ENCODE measurements at regions not wholly inside any gene's neighbourhood (a gene's known extent, or its start where the extent isn't known, plus 50 kb on each side); places are given as distances from the start of the nearest gene placed in this dataset.

GRCh38 chr13:22369840-22370239 lies 699.0 kb downstream of the FGF9 start:
- no peaks in the 10 kb centered on the region for H3K9me3 ChIP-seq (ENCODE audit: control insufficient read depth, insufficient read depth, low read depth, low read length)
- H3K4me1 ChIP-seq (ENCODE audit: control insufficient read depth, insufficient read depth, low read length), result no peaks in the 10 kb centered on the region
- ChIA-PET CTCF (no interaction called here), POLR2A (no interaction called here)
- TF ChIP-seq ZNF658 (tag by site-specific recombination; IDR thresholded peaks at IDR 0.05) (no peak), ZNF354C (tag by site-specific recombination; IDR thresholded peaks at IDR 0.05; ENCODE audit: borderline replicate concordance, low read depth) (no peak), IKZF3 (tag by site-specific recombination; IDR thresholded peaks at IDR 0.05) (no peak), ZNF692 (tag by site-specific recombination; IDR thresholded peaks at IDR 0.05) (no peak), ZNF785 (tag by site-specific recombination; IDR thresholded peaks at IDR 0.05) (no peak), FEZF1 (tag by site-specific recombination; IDR thresholded peaks at IDR 0.05) (no peak), ZNF174 (tag by site-specific recombination; IDR thresholded peaks at IDR 0.05) (no peak), ZNF2 (tag by site-specific recombination; IDR thresholded peaks at IDR 0.05) (no peak), ZNF664 (tag by site-specific recombination; IDR thresholded peaks at IDR 0.05) (no peak), ZNF223 (tag by site-specific recombination; IDR thresholded peaks at IDR 0.05) (no peak), ZNF391 (tag by site-specific recombination; IDR thresholded peaks at IDR 0.05; ENCODE audit: borderline replicate concordance, low read depth) (no peak), ZNF660 (tag by site-specific recombination; IDR thresholded peaks at IDR 0.05) (no peak), ZNF596 (tag by site-specific recombination; IDR thresholded peaks at IDR 0.05) (no peak), ZNF530 (tag by site-specific recombination; IDR thresholded peaks at IDR 0.05; ENCODE audit: low read depth) (no peak), ZNF600 (tag by site-specific recombination; IDR thresholded peaks at IDR 0.05) (no peak), ZNF221 (tag by site-specific recombination; IDR thresholded peaks at IDR 0.05; ENCODE audit: borderline replicate concordance) (no peak)
- TF ChIP-seq, protein P1, sequence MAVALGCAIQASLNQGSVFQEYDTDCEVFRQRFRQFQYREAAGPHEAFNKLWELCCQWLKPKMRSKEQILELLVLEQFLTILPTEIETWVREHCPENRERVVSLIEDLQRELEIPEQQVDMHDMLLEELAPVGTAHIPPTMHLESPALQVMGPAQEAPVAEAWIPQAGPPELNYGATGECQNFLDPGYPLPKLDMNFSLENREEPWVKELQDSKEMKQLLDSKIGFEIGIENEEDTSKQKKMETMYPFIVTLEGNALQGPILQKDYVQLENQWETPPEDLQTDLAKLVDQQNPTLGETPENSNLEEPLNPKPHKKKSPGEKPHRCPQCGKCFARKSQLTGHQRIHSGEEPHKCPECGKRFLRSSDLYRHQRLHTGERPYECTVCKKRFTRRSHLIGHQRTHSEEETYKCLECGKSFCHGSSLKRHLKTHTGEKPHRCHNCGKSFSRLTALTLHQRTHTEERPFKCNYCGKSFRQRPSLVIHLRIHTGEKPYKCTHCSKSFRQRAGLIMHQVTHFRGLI (tag by site-specific recombination; IDR thresholded peaks at IDR 0.05), result no peak
- TF ChIP-seq, protein P2, sequence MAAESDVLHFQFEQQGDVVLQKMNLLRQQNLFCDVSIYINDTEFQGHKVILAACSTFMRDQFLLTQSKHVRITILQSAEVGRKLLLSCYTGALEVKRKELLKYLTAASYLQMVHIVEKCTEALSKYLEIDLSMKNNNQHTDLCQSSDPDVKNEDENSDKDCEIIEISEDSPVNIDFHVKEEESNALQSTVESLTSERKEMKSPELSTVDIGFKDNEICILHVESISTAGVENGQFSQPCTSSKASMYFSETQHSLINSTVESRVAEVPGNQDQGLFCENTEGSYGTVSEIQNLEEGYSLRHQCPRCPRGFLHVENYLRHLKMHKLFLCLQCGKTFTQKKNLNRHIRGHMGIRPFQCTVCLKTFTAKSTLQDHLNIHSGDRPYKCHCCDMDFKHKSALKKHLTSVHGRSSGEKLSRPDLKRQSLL (tag by site-specific recombination; IDR thresholded peaks at IDR 0.05), result no peak
- TF ChIP-seq, protein P3, sequence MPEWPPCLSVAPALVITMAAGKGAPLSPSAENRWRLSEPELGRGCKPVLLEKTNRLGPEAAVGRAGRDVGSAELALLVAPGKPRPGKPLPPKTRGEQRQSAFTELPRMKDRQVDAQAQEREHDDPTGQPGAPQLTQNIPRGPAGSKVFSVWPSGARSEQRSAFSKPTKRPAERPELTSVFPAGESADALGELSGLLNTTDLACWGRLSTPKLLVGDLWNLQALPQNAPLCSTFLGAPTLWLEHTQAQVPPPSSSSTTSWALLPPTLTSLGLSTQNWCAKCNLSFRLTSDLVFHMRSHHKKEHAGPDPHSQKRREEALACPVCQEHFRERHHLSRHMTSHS (tag by site-specific recombination; IDR thresholded peaks at IDR 0.05), result no peak
- no peak overlapping the region for H3K4me3 ChIP-seq (ENCODE audit: low read depth, low read length)
- H3K27ac ChIP-seq (ENCODE audit: extremely low read depth, low read depth, low read length), result no peak overlapping the region
- no peaks in the 10 kb centered on the region for H3K36me3 ChIP-seq (ENCODE audit: control insufficient read depth in 2 of 2, insufficient read depth in 1 of 2, low read length in 2 of 2)

DNA sequence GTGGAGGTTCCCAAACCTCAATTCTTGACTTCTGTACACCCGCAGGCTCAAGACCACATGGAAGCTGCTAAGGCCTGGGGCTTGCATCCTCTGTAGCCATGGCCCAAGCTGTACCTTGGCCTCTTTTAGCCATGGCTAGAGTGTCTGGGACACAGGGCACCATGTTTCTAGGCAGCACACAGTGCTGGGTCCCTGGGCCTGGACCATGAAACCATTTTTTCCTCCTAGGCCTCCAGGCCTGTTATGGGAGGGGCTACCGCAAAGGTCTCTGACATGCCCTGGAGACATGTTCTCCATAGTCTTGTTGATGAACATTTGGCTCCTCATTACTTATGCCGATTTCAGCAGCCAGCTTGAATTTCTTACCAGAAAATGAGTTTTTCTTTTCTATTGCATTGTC lies 701.4 kb downstream of the FGF9 start:
- no peaks in the 10 kb centered on the region for H3K9me3 ChIP-seq (ENCODE audit: control insufficient read depth, insufficient read depth, low read depth, low read length)
- no peak overlapping the region for H3K27ac ChIP-seq (ENCODE audit: extremely low read depth, low read depth, low read length)
- POLR2A ChIA-PET, result no interaction called here

More for the DNA sequence above, 701.4 kb downstream of the FGF9 start:
- Histone ChIP-seq H3K36me3 (ENCODE audit: control insufficient read depth in 2 of 2, insufficient read depth in 1 of 2, low read length in 2 of 2) (no peaks in the 10 kb centered on the region), H3K4me1 (ENCODE audit: control insufficient read depth, insufficient read depth, low read length) (no peaks in the 10 kb centered on the region), H3K4me3 (ENCODE audit: low read depth, low read length) (no peak overlapping the region)
- CTCF ChIA-PET, result no interaction called here
- TF ChIP-seq TRIM28 (IDR thresholded peaks at IDR 0.05; ENCODE audit: borderline replicate concordance, low read length) (peak; percentile 94; the same call in 1 of the 2 replicates), SETDB1 (IDR thresholded peaks at IDR 0.05; ENCODE audit: insufficient read length, low read length) (peak; percentile 87), ZNF585B (tag by site-specific recombination; IDR thresholded peaks at IDR 0.05) (peak; percentile 91), ZNF335 (tag by site-specific recombination; conservative IDR thresholded peaks at IDR 0.05) (no peak)
